Neural cell (in vitro differentiated cells): ENCODE measurements at regions not wholly inside any gene's neighbourhood (a gene's known extent, or its start where the extent isn't known, plus 50 kb on each side); places are given as distances from the start of the nearest gene placed in this dataset.

Source experiments
- H2AFZ ChIP-seq: fragments of 200-600, 300-800 bp; sonication (generic), shearing (Covaris generic); 2 replicates; pipeline ENCODE4 v1.6.0; 2014; ENCODE audit warnings: low read depth, mild to moderate bottlenecking, antibody characterized with exemption, low read length, moderate library complexity
- H3F3A ChIP-seq: fragments of 200-600 bp; shearing (Covaris generic); 2 replicates; pipeline ENCODE4 v1.6.1; 2016; ENCODE audit warnings: mild to moderate bottlenecking, moderate library complexity, mixed read lengths, antibody characterized with exemption, low read length; ENCODE audit not compliant: insufficient read depth, poor library complexity, severe bottlenecking
- H3K27ac ChIP-seq: fragments of 200-600, 300-800 bp; sonication (generic), shearing (Covaris generic); 2 replicates; pipeline ENCODE4 v1.5.1; 2014; ENCODE audit warnings: mild to moderate bottlenecking, low read length, moderate library complexity
- H3K27me3 ChIP-seq: fragments of 300-800, 200-600 bp; sonication (generic), shearing (Covaris generic); 2 replicates; pipeline ENCODE4 v1.6.0; 2014; ENCODE audit warnings: mild to moderate bottlenecking, low read depth, low read length, moderate library complexity; ENCODE audit not compliant: insufficient read depth
- H3K36me3 ChIP-seq: fragments of 300-800, 200-600 bp; sonication (generic), shearing (Covaris generic); 2 replicates; pipeline ENCODE4 v1.5.1; 2014; ENCODE audit warnings: mild to moderate bottlenecking, antibody characterized with exemption, low read length, moderate library complexity; ENCODE audit not compliant: insufficient read depth
- H3K4me2 ChIP-seq: fragments of 300-800, 200-600 bp; sonication (generic), shearing (Covaris generic); 2 replicates; pipeline ENCODE4 v1.6.0; 2014; ENCODE audit warnings: mild to moderate bottlenecking, low read length
- H3K4me3 ChIP-seq: fragments of 300-800, 200-600 bp; sonication (generic), shearing (Covaris generic); 2 replicates; pipeline ENCODE4 v1.5.1; 2014; ENCODE audit warnings: mild to moderate bottlenecking, low read length, moderate library complexity
- H3K79me2 ChIP-seq: fragments of 200-600 bp; shearing (Covaris generic); replicated peaks from 2 replicates; pipeline ENCODE4 v1.6.0; 2014; ENCODE audit warnings: mild to moderate bottlenecking, low read length, moderate library complexity; ENCODE audit not compliant: insufficient read depth
- H3K9ac ChIP-seq: fragments of 300-800, 200-600 bp; sonication (generic), shearing (Covaris generic); 2 replicates; pipeline ENCODE4 v1.6.1; 2016; ENCODE audit warnings: mild to moderate bottlenecking, low read length, mixed read lengths
- H3K9me2 ChIP-seq: fragments of 200-600 bp; shearing (Covaris generic); 2 replicates; pipeline ENCODE4 v1.6.1; 2016; ENCODE audit warnings: mild to moderate bottlenecking, low read length, mixed read lengths; ENCODE audit not compliant: insufficient read depth
- H3K9me3 ChIP-seq: fragments of 200-600, 300-800 bp; sonication (generic), shearing (Covaris generic); 2 replicates; pipeline ENCODE4 v1.6.1; 2016; ENCODE audit warnings: mild to moderate bottlenecking, mixed run types, low read length, moderate library complexity, mixed read lengths
- H4K20me1 ChIP-seq: fragments of 200-600 bp; shearing (Covaris generic); 2 replicates; pipeline ENCODE4 v1.6.1; 2016; ENCODE audit warnings: mild to moderate bottlenecking, mixed run types; ENCODE audit not compliant: insufficient read depth
- CTCF ChIP-seq: fragments of 450-650 bp; IDR thresholded peaks from 2 replicates; pipeline ENCODE4 v1.5.1; 2014; ENCODE audit warnings: antibody characterized with exemption, mild to moderate bottlenecking, moderate library complexity; ENCODE audit not compliant: poor library complexity, severe bottlenecking
- MXI1 ChIP-seq: fragments of 450-650 bp; conservative IDR thresholded peaks from 2 replicates; pipeline ENCODE4 v1.6.1; 2014; ENCODE audit warnings: antibody characterized with exemption, mild to moderate bottlenecking; ENCODE audit not compliant: poor library complexity, severe bottlenecking
- POLR2AphosphoS5 ChIP-seq: IDR thresholded peaks from 2 replicates; pipeline ENCODE4 v1.6.1; 2012
- RAD21 ChIP-seq: fragments of 450-650 bp; conservative IDR thresholded peaks from 2 replicates; pipeline ENCODE4 v1.6.1; 2014; ENCODE audit warnings: antibody characterized with exemption, mild to moderate bottlenecking, moderate library complexity
- REST ChIP-seq: IDR thresholded peaks from 2 replicates; pipeline ENCODE4 v1.6.1; 2012; ENCODE audit warnings: borderline replicate concordance
- SMC3 ChIP-seq: fragments of 450-650 bp; conservative IDR thresholded peaks from 2 replicates; pipeline ENCODE4 v1.6.1; 2014; ENCODE audit warnings: antibody characterized with exemption, mild to moderate bottlenecking, moderate library complexity; ENCODE audit not compliant: poor library complexity
- TAF1 ChIP-seq: IDR thresholded peaks from 2 replicates; pipeline ENCODE4 v1.6.1; 2012; ENCODE audit warnings: low read depth

GRCh38 chr5:158302029-158302428 lies 443.1 kb upstream of the CLINT1 start:
- Histone ChIP-seq H3K9me2 (no peaks in the 10 kb centered on the region), H3K79me2 (no peaks in the 10 kb centered on the region), H3F3A (no peaks in the 10 kb centered on the region), H3K27ac (no peak overlapping the region), H3K9me3 (no peaks in the 10 kb centered on the region), H3K4me2 (no peak overlapping the region), H3K36me3 (no peaks in the 10 kb centered on the region), H3K27me3 (no peaks in the 10 kb centered on the region), H3K9ac (no peak overlapping the region), H3K4me3 (no peak overlapping the region), H2AFZ (no peak overlapping the region), H4K20me1 (no peaks in the 10 kb centered on the region)
- no peak for TF ChIP-seq RAD21
- no peak for TF ChIP-seq SMC3
- TF ChIP-seq MXI1: no peak
- no peak for TF ChIP-seq CTCF
- TF ChIP-seq POLR2AphosphoS5: no peak
- TF ChIP-seq REST: no peak

GRCh38 chr5:158301186-158301585 lies 442.2 kb upstream of the CLINT1 start:
- H3K4me3 ChIP-seq: no peak overlapping the region
- TF ChIP-seq REST (no peak), SMC3 (no peak), TAF1 (no peak), MXI1 (no peak), POLR2AphosphoS5 (no peak)
- H3K79me2 ChIP-seq: no peaks in the 10 kb centered on the region
- no peaks in the 10 kb centered on the region for H3F3A ChIP-seq
- H4K20me1 ChIP-seq: no peaks in the 10 kb centered on the region
- H3K9me3 ChIP-seq: no peaks in the 10 kb centered on the region
- no peak overlapping the region for H2AFZ ChIP-seq
- H3K9ac ChIP-seq: no peak overlapping the region
- H3K9me2 ChIP-seq: no peaks in the 10 kb centered on the region
- no peaks in the 10 kb centered on the region for H3K36me3 ChIP-seq
- H3K27ac ChIP-seq: no peak overlapping the region
- H3K4me2 ChIP-seq: no peak overlapping the region
- no peaks in the 10 kb centered on the region for H3K27me3 ChIP-seq
